B cell (primary cell): ENCODE measurements at regions not wholly inside any gene's neighbourhood (a gene's known extent, or its start where the extent isn't known, plus 50 kb on each side); places are given as distances from the start of the nearest gene placed in this dataset.

ENCODE experiments used
- ATAC-seq: fragments of 200-7000 bp; cut with Tn5 transposase; one replicate; pipeline ENCODE4 v1.10.0; 2021; ENCODE audit warnings: low read depth, mild to moderate bottlenecking, moderate number of reproducible peaks, moderate library complexity
- CTCF ChIA-PET: fragments of 350-600 bp; sonication (Branson Sonifier 250); formaldehyde crosslinking; loops from one replicate; lab custom pipeline; 2021; ENCODE audit warnings: antibody characterized with exemption, inconsistent platforms; lab: Charles Lee
- POLR2A ChIA-PET: fragments of 350-600 bp; sonication (Branson Sonifier 250); formaldehyde crosslinking; loops from one replicate; lab custom pipeline; 2021; ENCODE audit warnings: antibody characterized with exemption; lab: Charles Lee
- DNase-seq: peaks from one replicate; pipeline ENCODE4 v3.0.0; 2013
- H2AFZ ChIP-seq: 2 replicates; pipeline ENCODE4 v1.6.1; 2012; ENCODE audit warnings: mild to moderate bottlenecking, low read depth, low read length; ENCODE audit not compliant: insufficient read depth, poor library complexity, severe bottlenecking
- H3K27ac ChIP-seq, 2 donors: 1 replicate in 1 of 2; 2 replicates in 1 of 2; pipeline ENCODE4 v1.5.1; 2012 to 2013; ENCODE audit warnings: low read length in 2 of 2, mild to moderate bottlenecking in 2 of 2, moderate library complexity in 1 of 2
- H3K27me3 ChIP-seq, 4 experiments: fragments of 200-600 bp in 1 of 4; sonication (generic) in 1 of 4; replicated peaks in 1 of 4; 1 replicate in 2 of 4; 2 replicates in 2 of 4; pipeline versions ENCODE4 v1.6.1 to v1.7.0; 2013 to 2016; ENCODE audit warnings: low read length in 3 of 4, mild to moderate bottlenecking in 2 of 4, mixed read lengths in 1 of 4, moderate library complexity in 1 of 4; ENCODE audit not compliant: insufficient read depth in 4 of 4, control insufficient read depth in 3 of 4; ENCODE audit errors: control extremely low read depth in 1 of 4
- H3K36me3 ChIP-seq, 2 experiments: replicated peaks in 1 of 2; 1 replicate in 1 of 2; 2 replicates in 1 of 2; pipeline versions ENCODE4 v1.6.1 to v1.7.1; 2013; ENCODE audit warnings: low read length in 1 of 2; ENCODE audit not compliant: insufficient read depth in 2 of 2, control insufficient read depth in 1 of 2; ENCODE audit errors: control extremely low read depth in 1 of 2, extremely low read depth in 1 of 2
- H3K4me1 ChIP-seq, 2 donors: fragments of 200-600 bp in 1 of 2; sonication (generic) in 1 of 2; 1 replicate in 1 of 2; 2 replicates in 1 of 2; pipeline versions ENCODE4 v1.5.1 to v1.6.1; 2013 to 2017; ENCODE audit warnings: low read length in 2 of 2; ENCODE audit not compliant: control insufficient read depth in 2 of 2, insufficient read depth in 2 of 2
- H3K4me2 ChIP-seq: replicated peaks from 2 replicates; pipeline ENCODE3; 2012; ENCODE audit warnings: mild to moderate bottlenecking, low read depth, low read length; ENCODE audit not compliant: poor library complexity, severe bottlenecking
- H3K4me3 ChIP-seq, 5 experiments: fragments of 200-600 bp in 1 of 5; sonication (generic) in 1 of 5; 1 replicate in 3 of 5; 2 replicates in 2 of 5; pipeline versions ENCODE4 v1.5.1 to v1.7.0; 2011 to 2016; ENCODE audit warnings: low read length in 4 of 5, mild to moderate bottlenecking in 4 of 5, low read depth in 2 of 5, control low read depth in 1 of 5, moderate library complexity in 1 of 5; ENCODE audit not compliant: insufficient read depth in 1 of 5; ENCODE audit errors: control extremely low read depth in 1 of 5, extremely low read depth in 1 of 5
- H3K79me2 ChIP-seq: fragments of 200-600 bp; sonication (generic); one replicate; pipeline ENCODE4 v1.6.0; 2016; ENCODE audit warnings: low read length; ENCODE audit not compliant: control insufficient read depth, insufficient read depth
- H3K9ac ChIP-seq: fragments of 200-600 bp; sonication (generic); 2 replicates; pipeline ENCODE4 v1.6.1; 2017; ENCODE audit warnings: mild to moderate bottlenecking, low read length, moderate library complexity
- H3K9me3 ChIP-seq, 3 donors: one replicate each; pipeline versions ENCODE4 v1.6.1 to v1.7.1; 2013; ENCODE audit warnings: low read length in 2 of 3; ENCODE audit not compliant: control insufficient read depth in 2 of 3, insufficient read depth in 1 of 3; ENCODE audit errors: control extremely low read depth in 1 of 3
- H4K20me1 ChIP-seq: 2 replicates; pipeline ENCODE4 v1.6.0; 2012; ENCODE audit warnings: mild to moderate bottlenecking, low read length; ENCODE audit not compliant: insufficient read depth, control insufficient read depth, poor library complexity, severe bottlenecking
- H3K27ac Mint-ChIP-seq: one replicate; pipeline ENCODE4 v1.8.0; 2021; ENCODE audit warnings: mixed read lengths
- H3K27me3 Mint-ChIP-seq: one replicate; pipeline ENCODE4 v1.8.0; 2021; ENCODE audit warnings: mixed read lengths
- H3K4me1 Mint-ChIP-seq: one replicate; pipeline ENCODE4 v1.8.0; 2021; ENCODE audit warnings: mixed read lengths
- H3K4me3 Mint-ChIP-seq: one replicate; pipeline ENCODE4 v1.8.0; 2021; ENCODE audit warnings: mixed read lengths
- H3K9me3 Mint-ChIP-seq: one replicate; pipeline ENCODE4 v1.8.0; 2022; ENCODE audit warnings: mixed read lengths; ENCODE audit not compliant: insufficient read depth
- CTCF ChIP-seq: fragments of 200-600 bp; IDR thresholded peaks from one replicate; pipeline ENCODE4 v1.8.0; 2022; ENCODE audit warnings: antibody characterized with exemption, mild to moderate bottlenecking
- EZH2 ChIP-seq: IDR thresholded peaks from 2 replicates; pipeline ENCODE4 v1.6.1; 2012; ENCODE audit warnings: borderline replicate concordance, low read depth, mild to moderate bottlenecking, moderate library complexity, low read length; ENCODE audit not compliant: insufficient read depth, poor library complexity, severe bottlenecking
- WGBS: methylation state at CpG from one replicate; pipeline ENCODE4 v1.1.5; 2013; ENCODE audit warnings: missing lambda C conversion rate; ENCODE audit not compliant: insufficient coverage; 5-methylcytosine and 5-hydroxymethylcytosine counted together
- intact Hi-C: fragments of 100-400 bp; cut with micrococcal nuclease; formaldehyde crosslinking; loops from one replicate; pipeline ENCODE4 v1.10.0; 2022

DNA sequence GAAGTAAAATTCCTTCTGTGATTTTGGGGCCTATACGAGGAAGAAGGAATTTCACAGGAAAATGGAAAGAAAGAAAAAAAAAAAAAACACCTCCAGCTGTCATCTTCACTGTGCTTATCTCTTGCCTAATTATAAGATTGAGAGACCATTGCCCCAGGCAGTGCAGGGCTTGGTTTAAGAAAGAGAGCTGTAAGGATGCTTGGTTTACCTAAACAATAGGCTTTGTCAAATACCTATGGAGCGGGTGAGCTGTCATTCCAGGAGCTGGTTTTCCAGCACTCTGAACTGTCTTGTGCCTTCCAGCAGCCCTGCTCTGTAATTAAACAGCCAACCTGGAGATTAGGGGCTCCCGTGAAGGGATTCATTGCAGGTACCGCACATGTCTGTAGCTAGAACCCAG is 137.8 kb downstream of the EDN3 start:
- Mint-ChIP-seq H3K4me3 (no peak overlapping the region), H3K9me3 (no peaks in the 10 kb centered on the region), H3K27me3 (peaks cover 33% of the 10 kb centered on the region), H3K4me1 (no peaks in the 10 kb centered on the region), H3K27ac (no peak overlapping the region)
- TF ChIP-seq EZH2, result no peak
- TF ChIP-seq CTCF, result no peak
- ATAC-seq (no peak), DNase-seq (no peak)
- Histone ChIP-seq H3K4me3 (no peak overlapping the region), H2AFZ (no peak overlapping the region), H3K27me3 (peaks cover 0 to 3% (median 0%) of the 10 kb centered on the region in 4 experiments), H3K36me3 (no peaks in the 10 kb centered on the region), H3K27ac (no peak overlapping the region), H3K9me3 (no peaks in the 10 kb centered on the region), H4K20me1 (no peaks in the 10 kb centered on the region), H3K4me1 (no peaks in the 10 kb centered on the region), H3K9ac (no peak overlapping the region), H3K4me2 (no peak overlapping the region), H3K79me2 (no peaks in the 10 kb centered on the region)
- intact Hi-C loops, result no loop called here
- ChIA-PET POLR2A (no interaction called here), CTCF (interaction anchor here (2.2 kb wide), 1 partner anchor 58 kb away, joined by 6 read pairs; no protein-coding TSS in a partner anchor)
- WGBS, result 96% methylated on average over 3 of the region's 4 CpGs

DNA sequence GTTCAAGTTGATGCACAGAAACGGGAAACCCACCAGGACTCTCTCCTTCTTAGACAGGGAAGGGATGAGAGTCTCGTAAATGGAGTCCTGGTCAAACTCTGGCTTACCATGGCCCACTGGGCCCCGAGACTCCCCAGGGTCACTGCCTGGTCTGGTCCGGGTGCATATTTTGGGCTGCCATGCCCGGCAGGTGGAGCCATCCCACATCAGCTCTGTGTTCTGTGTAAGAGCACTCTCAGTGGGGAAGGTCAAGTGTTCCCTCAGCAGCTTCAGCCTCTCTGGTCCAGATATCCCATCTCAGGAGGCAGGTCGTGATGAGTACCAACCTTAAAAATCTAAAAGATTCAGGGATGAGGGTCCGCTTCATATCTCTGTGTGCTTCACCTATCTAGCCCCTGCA is 138.8 kb downstream of the EDN3 start:
- no peaks in the 10 kb centered on the region for H3K79me2 ChIP-seq
- no peak overlapping the region for H3K9ac ChIP-seq
- peaks cover 0 to 3% (median 0%) of the 10 kb centered on the region in 4 experiments for H3K27me3 ChIP-seq
- no peaks in the 10 kb centered on the region for H4K20me1 ChIP-seq
- no peaks in the 10 kb centered on the region for H3K36me3 ChIP-seq
- no peak for ATAC-seq
- WGBS, result 89% methylated on average over 7 of the region's 7 CpGs
- no peaks in the 10 kb centered on the region for H3K9me3 Mint-ChIP-seq
- ChIA-PET POLR2A (no interaction called here), CTCF (interaction anchor here (2.2 kb wide), 1 partner anchor 57 kb away, joined by 6 read pairs; no protein-coding TSS in a partner anchor)
- TF ChIP-seq EZH2 (no peak), CTCF (no peak)
- H3K4me1 ChIP-seq, result no peaks in the 10 kb centered on the region
- no peaks in the 10 kb centered on the region for H3K9me3 ChIP-seq
- no peak overlapping the region for H3K4me3 Mint-ChIP-seq
- DNase-seq, result no peak
- no peaks in the 10 kb centered on the region for H3K4me1 Mint-ChIP-seq
- peaks cover 38% of the 10 kb centered on the region for H3K27me3 Mint-ChIP-seq
- H3K4me2 ChIP-seq, result no peak overlapping the region
- H3K27ac Mint-ChIP-seq, result no peak overlapping the region
- H3K27ac ChIP-seq, result no peak overlapping the region
- H3K4me3 ChIP-seq, result no peak overlapping the region
- intact Hi-C loops, result no loop called here
- H2AFZ ChIP-seq, result no peak overlapping the region
